Peyer's patch (tissue), 4 donors: ENCODE measurements at regions not wholly inside any gene's neighbourhood (a gene's known extent, or its start where the extent isn't known, plus 50 kb on each side); places are given as distances from the start of the nearest gene placed in this dataset.

Experiments
- POLR2A ChIP-seq, 2 donors: fragments of 450-650 bp; IDR thresholded peaks; one replicate each; pipeline ENCODE4 v1.5.1; 2017; ENCODE audit warnings: antibody characterized with exemption in 2 of 2, mild to moderate bottlenecking in 2 of 2, moderate library complexity in 2 of 2
- TF ChIP-seq, protein P1 (sequence below), 6 experiments: fragments of 450-650 bp in 4 of 6; fragments of 200-600 bp in 2 of 6; sonication (generic) in 1 of 6; IDR thresholded peaks; one replicate each; pipeline ENCODE4 v1.5.1; 2017 to 2019; ENCODE audit warnings: antibody characterized with exemption in 6 of 6, mild to moderate bottlenecking in 3 of 6, moderate library complexity in 1 of 6

DNA sequence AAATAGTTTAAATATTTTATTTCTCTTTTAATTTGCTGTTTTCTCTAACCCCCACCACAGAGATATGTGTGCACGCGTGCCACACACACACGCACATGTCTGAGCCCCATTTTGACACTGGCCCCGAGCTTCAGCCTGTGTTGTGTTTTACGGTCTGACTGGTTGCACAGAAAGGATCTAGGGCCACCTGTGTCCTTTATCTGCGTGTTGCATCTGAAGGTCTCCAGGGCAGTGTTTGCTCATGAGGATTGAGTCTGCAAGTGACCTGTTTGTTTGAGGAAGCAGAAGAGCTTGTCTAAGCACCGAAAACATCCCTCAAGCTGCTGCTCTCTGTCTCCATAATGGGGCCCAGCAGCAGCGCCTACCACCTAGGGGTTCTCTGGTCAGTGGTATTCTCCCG, 266.4 kb upstream of the LYZL1 start:
- no peak for TF ChIP-seq POLR2A (IDR thresholded peaks at IDR 0.05)
- TF ChIP-seq, protein P1, sequence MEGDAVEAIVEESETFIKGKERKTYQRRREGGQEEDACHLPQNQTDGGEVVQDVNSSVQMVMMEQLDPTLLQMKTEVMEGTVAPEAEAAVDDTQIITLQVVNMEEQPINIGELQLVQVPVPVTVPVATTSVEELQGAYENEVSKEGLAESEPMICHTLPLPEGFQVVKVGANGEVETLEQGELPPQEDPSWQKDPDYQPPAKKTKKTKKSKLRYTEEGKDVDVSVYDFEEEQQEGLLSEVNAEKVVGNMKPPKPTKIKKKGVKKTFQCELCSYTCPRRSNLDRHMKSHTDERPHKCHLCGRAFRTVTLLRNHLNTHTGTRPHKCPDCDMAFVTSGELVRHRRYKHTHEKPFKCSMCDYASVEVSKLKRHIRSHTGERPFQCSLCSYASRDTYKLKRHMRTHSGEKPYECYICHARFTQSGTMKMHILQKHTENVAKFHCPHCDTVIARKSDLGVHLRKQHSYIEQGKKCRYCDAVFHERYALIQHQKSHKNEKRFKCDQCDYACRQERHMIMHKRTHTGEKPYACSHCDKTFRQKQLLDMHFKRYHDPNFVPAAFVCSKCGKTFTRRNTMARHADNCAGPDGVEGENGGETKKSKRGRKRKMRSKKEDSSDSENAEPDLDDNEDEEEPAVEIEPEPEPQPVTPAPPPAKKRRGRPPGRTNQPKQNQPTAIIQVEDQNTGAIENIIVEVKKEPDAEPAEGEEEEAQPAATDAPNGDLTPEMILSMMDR (IDR thresholded peaks at IDR 0.05), result no peak
